DOHH2 (cell line): ENCODE measurements at regions not wholly inside any gene's neighbourhood (a gene's known extent, or its start where the extent isn't known, plus 50 kb on each side); places are given as distances from the start of the nearest gene placed in this dataset.

Experiments
- EZH2phosphoT487 ChIP-seq: fragments of 200-600 bp; sonication (generic); IDR thresholded peaks from 2 replicates; pipeline ENCODE4 v1.6.1; 2017; ENCODE audit warnings: borderline replicate concordance, mild to moderate bottlenecking, antibody characterized with exemption, low read length, moderate library complexity, mixed read lengths
- TF ChIP-seq, protein P1 (sequence below): fragments of 200-600 bp; sonication (generic); IDR thresholded peaks from one replicate; pipeline ENCODE4 v1.5.1; 2014; ENCODE audit warnings: antibody characterized with exemption, mild to moderate bottlenecking, low read depth, low read length; ENCODE audit not compliant: poor library complexity, severe bottlenecking

DNA sequence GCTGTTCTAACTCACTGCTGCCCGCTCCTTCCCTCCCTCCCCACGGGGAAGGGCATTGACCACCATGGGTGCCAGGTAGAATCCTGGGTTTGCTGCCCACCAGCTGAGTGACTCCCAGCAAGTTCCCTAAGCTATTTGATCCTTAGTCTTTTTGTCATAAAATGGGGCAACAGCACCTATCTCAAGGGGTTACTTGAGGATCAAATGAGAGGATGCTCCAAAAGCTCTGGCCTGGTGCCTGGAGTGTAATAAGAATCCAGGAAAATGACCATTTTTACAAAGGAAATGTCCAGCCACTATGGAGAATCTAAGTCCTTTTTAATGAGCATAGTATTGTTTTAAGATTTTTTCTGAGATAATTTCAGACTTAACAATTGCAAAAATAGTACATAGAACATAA lies 61.4 kb upstream of the CMKLR1 start:
- TF ChIP-seq, protein P1, sequence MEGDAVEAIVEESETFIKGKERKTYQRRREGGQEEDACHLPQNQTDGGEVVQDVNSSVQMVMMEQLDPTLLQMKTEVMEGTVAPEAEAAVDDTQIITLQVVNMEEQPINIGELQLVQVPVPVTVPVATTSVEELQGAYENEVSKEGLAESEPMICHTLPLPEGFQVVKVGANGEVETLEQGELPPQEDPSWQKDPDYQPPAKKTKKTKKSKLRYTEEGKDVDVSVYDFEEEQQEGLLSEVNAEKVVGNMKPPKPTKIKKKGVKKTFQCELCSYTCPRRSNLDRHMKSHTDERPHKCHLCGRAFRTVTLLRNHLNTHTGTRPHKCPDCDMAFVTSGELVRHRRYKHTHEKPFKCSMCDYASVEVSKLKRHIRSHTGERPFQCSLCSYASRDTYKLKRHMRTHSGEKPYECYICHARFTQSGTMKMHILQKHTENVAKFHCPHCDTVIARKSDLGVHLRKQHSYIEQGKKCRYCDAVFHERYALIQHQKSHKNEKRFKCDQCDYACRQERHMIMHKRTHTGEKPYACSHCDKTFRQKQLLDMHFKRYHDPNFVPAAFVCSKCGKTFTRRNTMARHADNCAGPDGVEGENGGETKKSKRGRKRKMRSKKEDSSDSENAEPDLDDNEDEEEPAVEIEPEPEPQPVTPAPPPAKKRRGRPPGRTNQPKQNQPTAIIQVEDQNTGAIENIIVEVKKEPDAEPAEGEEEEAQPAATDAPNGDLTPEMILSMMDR = no peak
- no peak for TF ChIP-seq EZH2phosphoT487
